Thoracic aorta (tissue), 2 donors: ENCODE measurements at regions not wholly inside any gene's neighbourhood (a gene's known extent, or its start where the extent isn't known, plus 50 kb on each side); places are given as distances from the start of the nearest gene placed in this dataset.

ENCODE experiments used
- ATAC-seq: fragments of 150-250 bp; one replicate; pipeline ENCODE4 v1.8.0; 2017; ENCODE audit warnings: low read depth; ENCODE audit not compliant: insufficient number of reproducible peaks, low FRiP score
- DNase-seq: peaks from one replicate; pipeline ENCODE4 v3.0.0-alpha.2; 2020; ENCODE audit warnings: low spot score
- H3K27ac ChIP-seq, 2 donors: fragments of 200-600 bp; sonication (generic); 1 replicate in 1 of 2; 2 replicates in 1 of 2; pipeline ENCODE4 v1.5.1; 2016; ENCODE audit warnings: mild to moderate bottlenecking in 2 of 2, moderate library complexity in 2 of 2
- H3K27me3 ChIP-seq: fragments of 200-600 bp; sonication (generic); replicated peaks from 2 replicates; pipeline ENCODE4 v1.6.0; 2016; ENCODE audit warnings: mild to moderate bottlenecking; ENCODE audit not compliant: insufficient read depth
- H3K36me3 ChIP-seq: fragments of 200-600 bp; sonication (generic); one replicate; pipeline ENCODE4 v1.5.1; 2016
- H3K4me1 ChIP-seq, 2 donors: fragments of 200-600 bp; sonication (generic); 1 replicate in 1 of 2; 2 replicates in 1 of 2; pipeline versions ENCODE4 v1.5.1 to v1.6.0; 2016; ENCODE audit warnings: low read depth in 2 of 2, mild to moderate bottlenecking in 1 of 2; ENCODE audit not compliant: control insufficient read depth in 1 of 2
- H3K4me3 ChIP-seq: fragments of 200-600 bp; sonication (generic); 2 replicates; pipeline ENCODE4 v1.5.1; 2016; ENCODE audit warnings: mild to moderate bottlenecking
- H3K9me3 ChIP-seq: fragments of 200-600 bp; sonication (generic); 2 replicates; pipeline ENCODE4 v1.5.1; 2016
- CTCF ChIP-seq: fragments of 200-600 bp; sonication (generic); IDR thresholded peaks from one replicate; pipeline ENCODE4 v1.5.1; 2019; ENCODE audit warnings: antibody characterized with exemption

DNA sequence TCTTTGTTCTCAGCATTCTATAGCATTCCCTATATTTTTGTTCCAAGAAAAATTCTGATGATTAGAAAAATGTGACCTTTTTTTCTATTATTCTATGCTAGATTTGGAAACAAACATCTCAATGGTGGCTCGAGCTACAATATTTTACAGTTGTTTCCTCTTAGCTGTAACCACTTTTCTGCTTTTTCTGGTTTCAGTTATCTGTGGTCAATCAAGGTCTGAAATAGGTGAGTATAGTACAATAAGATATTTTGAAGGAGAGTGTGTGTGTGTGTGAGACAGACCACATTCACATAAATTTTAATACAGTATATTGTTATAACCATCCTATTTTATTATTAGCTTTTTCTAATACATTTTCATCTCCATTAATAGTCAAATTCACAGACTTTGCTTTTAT, 564.5 kb upstream of the GHITM start:
- no peaks in the 10 kb centered on the region for H3K36me3 ChIP-seq
- no peak for ATAC-seq
- H3K27ac ChIP-seq: no peak overlapping the region
- no peaks in the 10 kb centered on the region for H3K4me1 ChIP-seq
- H3K27me3 ChIP-seq: no peaks in the 10 kb centered on the region
- no peak for DNase-seq
- TF ChIP-seq CTCF: no peak
- peaks cover 3% of the 10 kb centered on the region for H3K9me3 ChIP-seq
- no peak overlapping the region for H3K4me3 ChIP-seq

DNA sequence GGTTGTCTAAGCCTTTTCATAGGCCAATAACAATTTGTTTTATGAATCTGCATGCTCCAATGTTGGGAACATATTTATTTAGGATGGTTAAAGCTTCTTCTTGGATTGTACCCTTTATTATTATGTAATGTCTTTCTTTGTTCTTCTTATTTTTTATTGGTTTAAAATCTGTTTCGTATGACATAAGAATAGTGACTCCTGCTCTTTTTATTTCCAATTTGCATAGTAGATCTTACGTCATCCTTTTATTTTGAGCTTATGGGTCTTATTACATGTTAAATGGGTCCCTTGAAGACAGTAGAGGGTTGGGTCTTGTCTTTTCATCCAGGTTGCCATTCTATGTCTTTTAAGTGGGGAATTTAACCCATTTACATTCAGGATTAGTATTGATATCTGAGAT, 561.9 kb upstream of the GHITM start:
- Histone ChIP-seq H3K27me3 (no peaks in the 10 kb centered on the region), H3K4me1 (no peaks in the 10 kb centered on the region), H3K9me3 (peaks cover 3% of the 10 kb centered on the region), H3K36me3 (no peaks in the 10 kb centered on the region), H3K27ac (no peak overlapping the region), H3K4me3 (no peak overlapping the region)
- TF ChIP-seq CTCF: no peak
- ATAC-seq: no peak
- DNase-seq: no peak

GRCh38 chr10:83580373-83581012, 558.8 kb upstream of the GHITM start:
- no peak for ATAC-seq
- no peak overlapping the region for H3K27ac ChIP-seq

DNA sequence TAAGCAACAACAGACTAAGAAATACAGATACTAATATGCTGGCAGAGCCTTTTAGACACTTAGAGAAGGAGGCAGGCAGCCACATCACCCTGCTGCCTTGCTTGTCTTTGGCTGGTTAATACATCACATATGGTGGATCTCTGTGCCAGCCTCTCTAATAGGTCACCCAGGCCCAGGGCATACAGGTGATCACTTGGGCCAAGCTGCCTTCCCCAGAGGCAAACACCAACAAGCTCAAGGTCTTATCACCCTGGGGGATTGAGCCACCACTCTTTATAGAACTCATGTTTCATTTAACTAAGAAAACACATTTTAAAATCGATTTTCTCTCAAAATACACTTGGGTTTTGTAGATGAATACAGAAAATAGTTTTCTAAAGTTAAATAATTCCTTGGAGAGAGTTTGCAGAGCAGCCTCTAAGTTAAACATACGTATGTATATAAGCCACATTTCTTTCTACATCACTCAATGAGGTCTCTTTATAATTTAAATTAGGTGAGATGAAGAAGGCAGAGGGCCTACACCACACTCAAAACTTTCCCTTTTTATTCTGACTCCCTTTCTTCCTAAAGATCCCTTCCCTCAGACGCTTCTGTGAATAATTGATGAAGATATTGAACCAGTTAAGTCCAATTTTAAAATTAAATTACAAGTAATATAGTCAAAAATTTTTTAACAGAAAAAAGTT, 556.8 kb upstream of the GHITM start:
- Histone ChIP-seq H3K27ac (no peak overlapping the region), H3K27me3 (no peaks in the 10 kb centered on the region), H3K9me3 (peaks cover under 1% of the 10 kb centered on the region), H3K4me3 (no peak overlapping the region), H3K36me3 (no peaks in the 10 kb centered on the region), H3K4me1 (no peaks in the 10 kb centered on the region)
- DNase-seq (no peak), ATAC-seq (no peak)
- TF ChIP-seq CTCF: no peak

More at GRCh38 chr10:83580373-83581012, 558.8 kb upstream of the GHITM start:
- Histone ChIP-seq H3K9me3 (peaks cover 3% of the 10 kb centered on the region), H3K4me3 (no peak overlapping the region), H3K4me1 (no peaks in the 10 kb centered on the region), H3K36me3 (no peaks in the 10 kb centered on the region), H3K27me3 (no peaks in the 10 kb centered on the region)
- no peak for TF ChIP-seq CTCF
- DNase-seq: no peak

GRCh38 chr10:83585686-83586085, 553.6 kb upstream of the GHITM start:
- H3K27me3 ChIP-seq: no peaks in the 10 kb centered on the region
- H3K36me3 ChIP-seq: no peaks in the 10 kb centered on the region
- ATAC-seq (no peak), DNase-seq (no peak)
- no peak for TF ChIP-seq CTCF
- H3K4me3 ChIP-seq: no peak overlapping the region
- no peaks in the 10 kb centered on the region for H3K9me3 ChIP-seq
- H3K27ac ChIP-seq: no peak overlapping the region
- H3K4me1 ChIP-seq: no peaks in the 10 kb centered on the region
